Mesenchymal stem cell (in vitro differentiated cells and primary cell): ENCODE measurements at regions not wholly inside any gene's neighbourhood (a gene's known extent, or its start where the extent isn't known, plus 50 kb on each side); places are given as distances from the start of the nearest gene placed in this dataset.

ENCODE experiments used
- DNase-seq: peaks from one replicate; pipeline ENCODE4 v3.0.0-alpha.2; 2013
- H2AFZ ChIP-seq: one replicate; pipeline ENCODE4 v1.6.1; 2013; ENCODE audit warnings: low read depth, mild to moderate bottlenecking, control low read depth, inconsistent platforms, low read length, moderate library complexity
- H2AK5ac ChIP-seq: 2 replicates; pipeline ENCODE4 v1.6.1; 2013; ENCODE audit warnings: low read length, moderate library complexity, mild to moderate bottlenecking, inconsistent platforms; ENCODE audit not compliant: severe bottlenecking
- H2BK120ac ChIP-seq: one replicate; pipeline ENCODE4 v1.6.1; 2013; ENCODE audit warnings: low read depth, mild to moderate bottlenecking, inconsistent platforms, low read length, moderate library complexity
- H2BK12ac ChIP-seq, 2 experiments: one replicate each; pipeline ENCODE4 v1.6.1; 2013; ENCODE audit warnings: inconsistent platforms in 2 of 2, low read length in 2 of 2, mild to moderate bottlenecking in 2 of 2, moderate library complexity in 2 of 2, control low read depth in 1 of 2
- H2BK15ac ChIP-seq: one replicate; pipeline ENCODE4 v1.6.1; 2013; ENCODE audit warnings: mild to moderate bottlenecking, low read depth, inconsistent platforms; ENCODE audit not compliant: poor library complexity, severe bottlenecking
- H2BK5ac ChIP-seq: 2 replicates; pipeline ENCODE4 v1.6.1; 2013; ENCODE audit warnings: low read depth, mild to moderate bottlenecking, low read length, control low read depth, inconsistent platforms; ENCODE audit not compliant: poor library complexity, severe bottlenecking
- H3K14ac ChIP-seq, 2 experiments: one replicate each; pipeline ENCODE4 v1.6.1; 2013; ENCODE audit warnings: inconsistent platforms in 2 of 2, low read length in 2 of 2, control low read depth in 1 of 2, mild to moderate bottlenecking in 1 of 2, moderate library complexity in 1 of 2
- H3K18ac ChIP-seq, 2 experiments: one replicate each; pipeline ENCODE4 v1.6.1; 2013; ENCODE audit warnings: inconsistent platforms in 2 of 2, low read length in 2 of 2, control low read depth in 1 of 2, low read depth in 1 of 2, mild to moderate bottlenecking in 1 of 2
- H3K23ac ChIP-seq, 2 experiments: one replicate each; pipeline ENCODE4 v1.6.1; 2013; ENCODE audit warnings: inconsistent platforms in 2 of 2, low read length in 2 of 2, mild to moderate bottlenecking in 2 of 2, moderate library complexity in 2 of 2, control low read depth in 1 of 2
- H3K27ac ChIP-seq: 2 replicates; pipeline ENCODE4 v1.5.1; 2013; ENCODE audit warnings: mild to moderate bottlenecking, moderate library complexity, low read length, control low read depth, inconsistent platforms; ENCODE audit not compliant: poor library complexity, severe bottlenecking
- H3K27me3 ChIP-seq, 2 experiments: 2 replicates each; pipeline versions ENCODE4 v1.6.1 to v1.7.0; 2013; ENCODE audit warnings: low read length in 2 of 2, mild to moderate bottlenecking in 2 of 2, moderate library complexity in 2 of 2, control low read depth in 1 of 2, inconsistent platforms in 1 of 2; ENCODE audit not compliant: control insufficient read depth in 1 of 2, insufficient read depth in 1 of 2
- H3K36me3 ChIP-seq, 2 experiments: 2 replicates each; pipeline versions ENCODE4 v1.6.1 to v1.7.0; 2013; ENCODE audit warnings: low read length in 2 of 2, control low read depth in 1 of 2, inconsistent platforms in 1 of 2, low read depth in 1 of 2, mild to moderate bottlenecking in 1 of 2; ENCODE audit not compliant: insufficient read depth in 2 of 2, control insufficient read depth in 1 of 2
- H3K4ac ChIP-seq, 2 experiments: one replicate each; pipeline ENCODE4 v1.6.1; 2013; ENCODE audit warnings: inconsistent platforms in 2 of 2, low read length in 2 of 2, mild to moderate bottlenecking in 2 of 2, moderate library complexity in 2 of 2, control low read depth in 1 of 2, low read depth in 1 of 2
- H3K4me1 ChIP-seq: 2 replicates; pipeline ENCODE4 v1.6.1; 2013; ENCODE audit warnings: low read depth, low read length, control low read depth; ENCODE audit not compliant: control insufficient read depth, insufficient read depth
- H3K4me2 ChIP-seq: 2 replicates; pipeline ENCODE4 v1.6.1; 2013; ENCODE audit warnings: low read length, mild to moderate bottlenecking, inconsistent platforms; ENCODE audit not compliant: poor library complexity, severe bottlenecking
- H3K4me3 ChIP-seq, 2 experiments: 2 replicates each; pipeline versions ENCODE4 v1.5.1 to v1.7.0; 2013; ENCODE audit warnings: low read length in 2 of 2, mild to moderate bottlenecking in 2 of 2, control low read depth in 1 of 2, low read depth in 1 of 2; ENCODE audit not compliant: insufficient read depth in 1 of 2
- H3K79me1 ChIP-seq: replicated peaks from 2 replicates; pipeline ENCODE4 v1.6.1; 2013; ENCODE audit warnings: mild to moderate bottlenecking, control low read depth, low read length, inconsistent platforms; ENCODE audit not compliant: poor library complexity, severe bottlenecking
- H3K9ac ChIP-seq: 2 replicates; pipeline ENCODE4 v1.7.0; 2013; ENCODE audit warnings: mild to moderate bottlenecking, low read length, moderate library complexity
- H3K9me3 ChIP-seq: 2 replicates; pipeline ENCODE4 v1.7.0; 2013; ENCODE audit warnings: mild to moderate bottlenecking, low read length; ENCODE audit not compliant: control insufficient read depth
- H4K8ac ChIP-seq: one replicate; pipeline ENCODE4 v1.6.1; 2013; ENCODE audit warnings: inconsistent platforms, mild to moderate bottlenecking, low read length, moderate library complexity
- H4K91ac ChIP-seq: one replicate; pipeline ENCODE4 v1.6.1; 2013; ENCODE audit warnings: mild to moderate bottlenecking, low read length, inconsistent platforms
- WGBS: methylation state at CpG from one replicate; pipeline ENCODE4 v1.1.7; 2013; ENCODE audit warnings: mixed read lengths; 5-methylcytosine and 5-hydroxymethylcytosine counted together

DNA sequence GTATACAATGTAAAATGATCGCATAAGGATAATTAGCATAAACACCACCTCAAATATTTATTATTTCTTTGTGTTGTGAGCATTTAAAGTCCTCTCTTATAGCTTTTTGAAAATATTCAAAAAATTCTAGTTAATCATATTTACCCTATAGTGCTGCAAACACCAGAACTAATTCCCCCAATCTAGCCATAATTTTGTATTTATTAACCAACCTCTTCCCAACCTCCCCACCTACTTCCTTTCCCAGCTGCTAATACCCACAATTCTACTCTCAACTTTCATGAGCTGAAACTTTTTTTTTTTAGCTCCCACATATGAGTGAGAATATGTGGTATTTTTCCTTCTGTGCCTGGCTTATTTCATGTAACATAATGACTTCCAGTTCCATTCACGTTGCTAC lies 317.8 kb upstream of the ATP10B start:
- H2BK15ac ChIP-seq = no peak overlapping the region
- no peak overlapping the region for H3K4ac ChIP-seq
- no peak for DNase-seq
- no peaks in the 10 kb centered on the region for H3K79me1 ChIP-seq
- H3K4me1 ChIP-seq = no peaks in the 10 kb centered on the region
- no peak overlapping the region for H3K4me3 ChIP-seq
- H3K36me3 ChIP-seq = no peaks in the 10 kb centered on the region
- H2BK5ac ChIP-seq = no peak overlapping the region
- no CpG with 5 or more reads among the region's 2 CpGs for WGBS
- no peaks in the 10 kb centered on the region for H3K9me3 ChIP-seq
- no peak overlapping the region for H3K14ac ChIP-seq
- H3K18ac ChIP-seq = no peak overlapping the region
- H4K91ac ChIP-seq = no peak overlapping the region
- no peak overlapping the region for H2BK12ac ChIP-seq
- H4K8ac ChIP-seq = no peak overlapping the region
- H2AFZ ChIP-seq = no peak overlapping the region
- H3K4me2 ChIP-seq = no peak overlapping the region
- no peak overlapping the region for H3K27ac ChIP-seq
- no peak overlapping the region for H3K23ac ChIP-seq
- no peaks in the 10 kb centered on the region for H3K27me3 ChIP-seq
- H3K9ac ChIP-seq = no peak overlapping the region
- no peak overlapping the region for H2AK5ac ChIP-seq
- H2BK120ac ChIP-seq = no peak overlapping the region

DNA sequence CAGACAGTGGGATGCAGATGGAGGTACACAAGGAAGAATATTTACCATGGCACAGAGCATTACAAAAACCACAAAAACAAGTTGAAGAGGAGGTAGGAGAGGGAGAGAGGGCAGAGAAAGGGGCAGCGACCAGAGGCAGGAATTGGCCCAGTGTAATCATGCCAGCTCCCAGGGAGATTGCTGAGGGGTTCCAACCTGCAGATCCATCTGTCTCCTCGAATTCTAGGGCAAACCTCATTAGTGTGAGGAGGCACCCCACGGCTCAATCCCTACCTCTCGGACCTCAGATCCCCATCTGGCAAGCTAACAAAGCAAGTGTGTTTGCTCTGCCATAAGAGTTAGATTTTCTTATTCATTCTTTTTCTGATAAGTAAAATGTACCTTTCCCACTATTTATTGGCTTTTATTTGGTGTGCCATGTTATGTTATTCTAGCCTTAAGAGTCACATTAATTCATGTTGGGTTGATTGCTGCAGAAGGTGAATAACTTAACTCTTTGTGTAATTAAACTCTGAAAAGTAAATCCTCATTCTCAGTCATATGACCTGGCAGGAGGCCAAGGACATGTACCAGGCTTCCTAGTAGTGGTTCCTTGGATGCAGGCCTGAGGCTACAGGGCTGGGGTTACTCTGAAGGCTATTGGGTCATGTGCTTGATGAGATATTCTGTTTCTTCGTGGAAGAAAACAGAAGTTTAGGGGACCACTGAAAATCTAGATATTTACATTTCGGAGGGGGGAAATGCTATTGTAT lies 315.2 kb upstream of the ATP10B start:
- WGBS = 35% methylated on average over 2 of the region's 6 CpGs
- H3K4me1 ChIP-seq = no peaks in the 10 kb centered on the region
- H3K14ac ChIP-seq = no peak overlapping the region

DNA sequence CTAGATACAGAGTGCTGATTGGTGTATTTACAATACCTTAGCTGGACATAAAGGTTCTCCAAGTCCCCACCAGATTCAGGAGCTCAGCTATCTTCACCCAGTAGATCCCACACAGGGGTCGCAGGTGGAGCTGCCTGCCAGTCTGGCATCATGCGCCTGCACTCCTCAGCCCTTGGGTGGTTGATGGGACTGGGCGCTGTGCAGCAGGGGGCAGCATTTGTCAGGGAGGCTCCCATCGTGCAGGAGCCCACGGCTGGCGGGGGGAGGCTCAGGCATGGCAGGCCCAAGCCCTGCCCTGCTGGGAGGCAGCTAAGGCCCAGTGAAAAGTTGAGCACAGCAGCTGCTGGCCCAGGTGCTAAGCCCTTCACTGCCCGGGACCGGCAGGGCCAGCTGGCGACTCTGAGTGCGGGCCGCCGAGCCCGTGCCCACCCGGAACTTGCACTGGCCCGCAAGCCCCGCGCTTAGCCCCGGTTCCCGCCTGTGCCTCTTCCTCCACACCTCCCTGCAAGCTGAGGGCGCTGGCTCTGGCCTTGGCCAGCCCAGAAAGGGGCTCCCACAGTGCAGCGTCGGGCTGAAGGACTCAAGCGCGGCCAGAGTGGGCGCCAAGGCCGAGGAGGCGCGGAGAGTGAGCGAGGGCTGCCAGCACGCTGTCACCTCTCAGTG lies 314.1 kb upstream of the ATP10B start:
- Histone ChIP-seq H3K36me3 (no peaks in the 10 kb centered on the region), H3K4me1 (no peaks in the 10 kb centered on the region)

More for the DNA sequence above, 315.2 kb upstream of the ATP10B start:
- Histone ChIP-seq H3K4ac (no peak overlapping the region), H3K36me3 (no peaks in the 10 kb centered on the region), H3K27ac (no peak overlapping the region), H2BK12ac (no peak overlapping the region), H3K27me3 (no peaks in the 10 kb centered on the region), H3K79me1 (no peaks in the 10 kb centered on the region), H3K18ac (no peak overlapping the region), H2AFZ (no peak overlapping the region), H3K4me3 (no peak overlapping the region), H3K9me3 (no peaks in the 10 kb centered on the region), H3K4me2 (no peak overlapping the region), H4K91ac (no peak overlapping the region), H2BK15ac (no peak overlapping the region), H2AK5ac (no peak overlapping the region), H3K23ac (no peak overlapping the region), H2BK120ac (no peak overlapping the region), H4K8ac (no peak overlapping the region), H3K9ac (no peak overlapping the region), H2BK5ac (no peak overlapping the region)
- DNase-seq = no peak

DNA sequence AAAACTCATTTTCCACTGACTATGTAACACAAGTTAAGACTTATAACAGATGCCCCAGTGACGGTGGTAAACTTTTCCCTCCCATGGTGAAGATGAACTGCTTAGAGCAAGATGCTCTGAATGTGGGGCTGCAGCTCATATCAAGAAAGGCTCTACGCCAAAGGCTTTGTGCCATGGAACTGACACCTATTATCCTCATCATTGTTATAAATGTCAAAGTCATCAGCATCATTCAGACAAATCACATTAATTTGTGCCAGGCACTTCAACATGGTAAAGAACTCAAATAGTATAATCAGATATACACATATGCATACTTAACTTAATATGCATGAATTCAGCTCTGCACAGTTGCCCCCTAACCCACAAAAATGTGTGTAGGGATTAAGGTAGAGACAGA lies 305.9 kb upstream of the ATP10B start:
- Histone ChIP-seq H3K4ac (no peak overlapping the region), H3K79me1 (no peaks in the 10 kb centered on the region), H4K91ac (no peak overlapping the region), H3K23ac (no peak overlapping the region), H4K8ac (no peak overlapping the region), H2AFZ (no peak overlapping the region), H3K4me1 (no peaks in the 10 kb centered on the region), H2BK120ac (no peak overlapping the region), H3K18ac (no peak overlapping the region), H3K27me3 (no peaks in the 10 kb centered on the region), H3K4me2 (no peak overlapping the region), H3K9ac (no peak overlapping the region), H2BK15ac (no peak overlapping the region), H3K36me3 (no peaks in the 10 kb centered on the region), H3K4me3 (no peak overlapping the region), H2BK12ac (no peak overlapping the region), H2AK5ac (no peak overlapping the region), H3K27ac (no peak overlapping the region), H2BK5ac (no peak overlapping the region), H3K14ac (no peak overlapping the region), H3K9me3 (peaks cover 2% of the 10 kb centered on the region)
- no peak for DNase-seq
- WGBS = 81% methylated on average over 2 of the region's 2 CpGs

More for the DNA sequence above, 314.1 kb upstream of the ATP10B start:
- Histone ChIP-seq H4K8ac (no peak overlapping the region), H3K23ac (no peak overlapping the region), H2BK120ac (no peak overlapping the region), H2BK15ac (no peak overlapping the region), H3K14ac (no peak overlapping the region), H3K18ac (no peak overlapping the region), H4K91ac (no peak overlapping the region), H3K4ac (no peak overlapping the region), H3K4me2 (no peak overlapping the region), H2BK5ac (no peak overlapping the region), H3K9me3 (no peaks in the 10 kb centered on the region), H3K9ac (no peak overlapping the region), H3K79me1 (no peaks in the 10 kb centered on the region), H3K27ac (no peak overlapping the region), H2BK12ac (no peak overlapping the region), H3K4me3 (peak overlapping the region in 1 of 2 experiments; percentile 0), H2AFZ (no peak overlapping the region), H3K27me3 (no peaks in the 10 kb centered on the region), H2AK5ac (no peak overlapping the region)
- WGBS = 85% methylated on average over 30 of the region's 30 CpGs
- DNase-seq = no peak
